ENCODE measurements at regions not wholly inside any gene's neighbourhood (a gene's known extent, or its start where the extent isn't known, plus 50 kb on each side); places are given as distances from the start of the nearest gene placed in this dataset.

- DNase-seq = no peak
- intact Hi-C loops (cut with DNase I) = no loop called here
These were observed 54.7 kb upstream of the NT5C1B start for GRCh38 chr2:18644115-18644462.

DNA sequence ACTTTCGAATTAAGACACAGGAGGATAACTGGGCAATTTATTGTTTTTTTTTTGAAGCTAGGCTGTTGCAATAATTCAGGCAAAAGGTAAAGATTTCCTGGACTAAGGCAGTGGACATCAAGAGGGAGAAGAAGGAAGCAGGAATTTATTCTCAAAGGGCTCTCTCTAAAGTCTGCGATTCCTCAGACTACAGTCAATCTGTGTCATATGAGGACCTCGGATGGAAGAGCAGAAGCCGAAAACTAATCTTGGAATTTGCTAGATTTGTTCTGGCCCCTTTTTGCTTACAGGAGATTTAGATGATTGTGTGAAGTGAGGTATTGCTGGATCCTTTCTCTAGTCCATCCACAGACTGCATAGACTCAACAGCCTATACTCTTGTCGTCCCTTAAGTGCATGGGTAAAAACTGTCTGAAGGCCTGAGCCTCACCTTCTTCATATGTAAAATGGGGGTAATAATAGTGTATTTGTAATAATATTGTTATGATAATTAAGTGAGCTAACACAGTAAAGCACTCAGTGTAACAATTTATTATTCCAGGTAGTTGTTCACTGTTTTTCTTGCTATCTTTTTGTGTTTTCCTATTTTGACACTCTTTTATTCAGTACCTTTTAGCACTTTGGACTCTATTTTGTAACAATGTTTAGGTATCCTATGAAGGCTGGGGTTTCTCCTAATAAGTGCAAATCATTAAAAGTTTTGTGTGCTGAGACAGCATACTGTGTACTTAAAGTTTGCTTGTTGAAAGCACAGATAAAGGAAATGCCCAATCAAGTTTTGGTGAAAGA lies 54.2 kb upstream of the NT5C1B start:
- intact Hi-C loops (cut with DNase I) = no loop called here
- no peak for DNase-seq

DNA sequence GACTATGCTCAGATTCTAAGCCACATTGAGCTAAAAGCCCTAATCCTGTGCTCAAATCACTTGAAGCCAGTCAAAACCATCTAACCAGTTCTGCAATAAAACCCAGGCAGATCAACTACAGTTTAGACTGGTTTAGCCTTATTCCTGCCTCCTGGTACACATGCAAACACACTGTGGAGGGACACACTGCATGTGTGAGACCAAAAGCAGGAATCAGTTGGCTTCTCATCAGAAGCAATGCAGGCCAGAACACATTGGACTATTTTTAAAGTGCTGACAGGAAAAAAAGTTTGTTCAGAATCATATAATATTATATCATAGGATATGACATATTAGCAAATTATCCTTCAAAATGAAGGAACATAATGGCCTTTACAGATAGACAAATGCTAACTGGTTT lies 52.5 kb upstream of the NT5C1B start:
- intact Hi-C loops (cut with DNase I) = no loop called here
- no peak for DNase-seq

GRCh38 chr2:18639756-18640453 lies 50.5 kb upstream of the NT5C1B start:
- no peak for DNase-seq
- intact Hi-C loops (cut with DNase I) = no loop called here
